HEK293 (cell line): ENCODE measurements at regions not wholly inside any gene's neighbourhood (a gene's known extent, or its start where the extent isn't known, plus 50 kb on each side); places are given as distances from the start of the nearest gene placed in this dataset.

Experiments used
- CTCF ChIA-PET: fragments of 350-600 bp; formaldehyde crosslinking; extraction: SDS; loops from one replicate; lab custom pipeline; 2021; ENCODE audit warnings: antibody characterized with exemption; lab: Yijun Ruan, JAX
- POLR2A ChIA-PET: fragments of 300-600 bp; formaldehyde crosslinking; extraction: SDS; loops from one replicate; lab custom pipeline; 2020; ENCODE audit warnings: antibody characterized with exemption, inconsistent platforms; lab: Yijun Ruan, JAX
- H3K27ac ChIP-seq: fragments of 200-500 bp; sonication (Bioruptor generic); 2 replicates; pipeline ENCODE4 v1.5.1; 2014; ENCODE audit warnings: low read depth, low read length, control low read depth, inconsistent platforms; ENCODE audit errors: extremely low read depth
- H3K36me3 ChIP-seq, 2 experiments: fragments of 200-500 bp in 1 of 2; sonication (Bioruptor generic) in 1 of 2; 1 replicate in 1 of 2; 2 replicates in 1 of 2; pipeline ENCODE4 v1.5.1; 2014 to 2017; ENCODE audit warnings: inconsistent platforms in 2 of 2, low read length in 2 of 2; ENCODE audit not compliant: control insufficient read depth in 2 of 2, insufficient read depth in 1 of 2
- H3K4me1 ChIP-seq: fragments of 200-500 bp; sonication (Bioruptor generic); 2 replicates; pipeline ENCODE4 v1.5.1; 2014; ENCODE audit warnings: mild to moderate bottlenecking, low read length, inconsistent platforms; ENCODE audit not compliant: control insufficient read depth, insufficient read depth
- H3K4me3 ChIP-seq: 2 replicates; pipeline ENCODE4 v1.5.1; 2011; ENCODE audit warnings: low read depth, mild to moderate bottlenecking, control low read depth, low read length, moderate library complexity
- H3K9me3 ChIP-seq: fragments of 200-500 bp; sonication (Bioruptor generic); 2 replicates; pipeline ENCODE4 v1.5.1; 2014; ENCODE audit warnings: low read depth, low read length, inconsistent platforms; ENCODE audit not compliant: control insufficient read depth, insufficient read depth
- GLIS2 ChIP-seq: fragments of 450-650 bp; formaldehyde crosslinking; IDR thresholded peaks from 2 replicates; pipeline ENCODE4 v1.5.1; 2016; ENCODE audit warnings: missing biosample characterization, missing genetic modification characterization
- KLF1 ChIP-seq: fragments of 450-650 bp; formaldehyde crosslinking; IDR thresholded peaks from 2 replicates; pipeline ENCODE4 v1.5.1; 2016; ENCODE audit warnings: missing biosample characterization, missing genetic modification characterization
- OSR2 ChIP-seq: fragments of 450-650 bp; formaldehyde crosslinking; IDR thresholded peaks from 2 replicates; pipeline ENCODE4 v1.5.1; 2016; ENCODE audit warnings: missing biosample characterization, missing genetic modification characterization
- RBAK ChIP-seq: fragments of 450-650 bp; formaldehyde crosslinking; IDR thresholded peaks from 2 replicates; pipeline ENCODE4 v1.5.1; 2016; ENCODE audit warnings: missing biosample characterization, missing genetic modification characterization
- TRIM28 ChIP-seq: IDR thresholded peaks from 2 replicates; pipeline ENCODE4 v1.6.1; 2011; ENCODE audit warnings: low read length, control low read depth, borderline replicate concordance
- ZBTB1 ChIP-seq: fragments of 450-650 bp; formaldehyde crosslinking; IDR thresholded peaks from 2 replicates; pipeline ENCODE4 v1.5.1; 2016; ENCODE audit warnings: missing biosample characterization, missing genetic modification characterization
- ZFHX2 ChIP-seq: fragments of 450-650 bp; formaldehyde crosslinking; conservative IDR thresholded peaks from 2 replicates; pipeline ENCODE4 v1.5.1; 2016; ENCODE audit warnings: missing biosample characterization, missing genetic modification characterization
- ZNF112 ChIP-seq: fragments of 450-650 bp; formaldehyde crosslinking; IDR thresholded peaks from 2 replicates; pipeline ENCODE4 v1.5.0; 2017; ENCODE audit warnings: missing biosample characterization, missing genetic modification characterization
- ZNF140 ChIP-seq: fragments of 450-650 bp; formaldehyde crosslinking; IDR thresholded peaks from 2 replicates; pipeline ENCODE4 v1.5.1; 2016; ENCODE audit warnings: missing biosample characterization, missing genetic modification characterization
- ZNF37A ChIP-seq: fragments of 450-650 bp; IDR thresholded peaks from 2 replicates; pipeline ENCODE4 v1.5.1; 2018; ENCODE audit warnings: missing biosample characterization, missing genetic modification characterization
- ZNF391 ChIP-seq: fragments of 450-650 bp; formaldehyde crosslinking; IDR thresholded peaks from 2 replicates; pipeline ENCODE4 v1.5.1; 2016; ENCODE audit warnings: low read depth, missing biosample characterization, missing genetic modification characterization, borderline replicate concordance
- ZNF426 ChIP-seq: fragments of 450-650 bp; formaldehyde crosslinking; IDR thresholded peaks from 2 replicates; pipeline ENCODE4 v1.5.1; 2017; ENCODE audit warnings: missing biosample characterization, missing genetic modification characterization, mild to moderate bottlenecking, inconsistent platforms, moderate library complexity
- ZNF521 ChIP-seq: fragments of 450-650 bp; formaldehyde crosslinking; IDR thresholded peaks from 2 replicates; pipeline ENCODE4 v1.5.1; 2017; ENCODE audit warnings: missing biosample characterization, mild to moderate bottlenecking, missing genetic modification characterization
- ZNF629 ChIP-seq: fragments of 450-650 bp; formaldehyde crosslinking; IDR thresholded peaks from 2 replicates; pipeline ENCODE4 v1.5.1; 2017; ENCODE audit warnings: missing biosample characterization, missing genetic modification characterization
- ZNF664 ChIP-seq: fragments of 450-650 bp; formaldehyde crosslinking; IDR thresholded peaks from 2 replicates; pipeline ENCODE4 v1.5.1; 2016; ENCODE audit warnings: missing biosample characterization, missing genetic modification characterization
- ZNF677 ChIP-seq: fragments of 450-650 bp; IDR thresholded peaks from 2 replicates; pipeline ENCODE4 v1.5.0; 2018; ENCODE audit warnings: missing biosample characterization, mild to moderate bottlenecking, missing genetic modification characterization, moderate library complexity
- ZNF701 ChIP-seq: fragments of 450-650 bp; formaldehyde crosslinking; IDR thresholded peaks from 2 replicates; pipeline ENCODE4 v1.5.1; 2016; ENCODE audit warnings: missing biosample characterization, missing genetic modification characterization
- ZNF777 ChIP-seq: fragments of 450-650 bp; formaldehyde crosslinking; IDR thresholded peaks from 2 replicates; pipeline ENCODE4 v1.5.1; 2017; ENCODE audit warnings: missing biosample characterization, missing genetic modification characterization, borderline replicate concordance
- ZNF830 ChIP-seq: fragments of 450-650 bp; IDR thresholded peaks from 2 replicates; pipeline ENCODE4 v1.5.0; 2018; ENCODE audit warnings: missing biosample characterization, missing genetic modification characterization, low read depth, mild to moderate bottlenecking, moderate library complexity
- TF ChIP-seq, protein P1 (sequence below): fragments of 450-650 bp; formaldehyde crosslinking; IDR thresholded peaks from 2 replicates; pipeline ENCODE4 v1.5.1; 2016; ENCODE audit warnings: missing biosample characterization, missing genetic modification characterization, borderline replicate concordance
- TF ChIP-seq, protein P2 (sequence below): fragments of 450-650 bp; formaldehyde crosslinking; IDR thresholded peaks from 2 replicates; pipeline ENCODE4 v1.5.1; 2016; ENCODE audit warnings: missing biosample characterization, missing genetic modification characterization
- TF ChIP-seq, protein P3 (sequence below): fragments of 450-650 bp; formaldehyde crosslinking; IDR thresholded peaks from 2 replicates; pipeline ENCODE4 v1.5.1; 2016; ENCODE audit warnings: missing biosample characterization, missing genetic modification characterization, borderline replicate concordance
- TF ChIP-seq, protein P4 (sequence below): fragments of 450-650 bp; formaldehyde crosslinking; IDR thresholded peaks from 2 replicates; pipeline ENCODE4 v1.5.0; 2017; ENCODE audit warnings: missing biosample characterization, missing genetic modification characterization, borderline replicate concordance
- TF ChIP-seq, protein P5 (sequence below): fragments of 450-650 bp; formaldehyde crosslinking; IDR thresholded peaks from 2 replicates; pipeline ENCODE4 v1.5.1; 2016; ENCODE audit warnings: missing biosample characterization, missing genetic modification characterization, low read depth

DNA sequence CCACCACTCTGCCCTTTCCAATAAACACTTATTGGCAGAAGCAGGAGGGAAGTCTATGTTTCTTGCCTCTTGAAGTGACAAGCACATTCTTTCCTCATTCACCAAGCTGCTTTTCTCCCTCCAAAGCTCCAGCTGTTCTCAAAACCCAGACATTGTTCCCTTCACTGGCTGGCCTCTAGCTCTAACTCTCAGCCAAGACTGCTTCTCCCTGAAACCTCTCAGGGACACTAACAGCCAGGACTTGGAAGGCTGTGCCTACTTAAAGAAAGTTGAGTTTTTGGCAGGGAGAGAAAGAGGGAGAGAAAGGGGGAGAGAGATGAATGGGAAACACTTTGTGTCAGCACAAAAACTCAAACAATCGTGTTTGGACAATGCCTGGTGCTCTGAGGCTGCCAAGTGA is 99.5 kb downstream of the COX18 start:
- no peak overlapping the region for H3K27ac ChIP-seq
- ChIA-PET POLR2A (no interaction called here), CTCF (no interaction called here)
- peaks cover 4% of the 10 kb centered on the region; the same call in 1 of the 2 replicates for H3K4me1 ChIP-seq
- no peaks in the 10 kb centered on the region for H3K36me3 ChIP-seq
- no peaks in the 10 kb centered on the region for H3K9me3 ChIP-seq
- no peak overlapping the region for H3K4me3 ChIP-seq
- TF ChIP-seq OSR2 (tag by site-specific recombination), result no peak
- no peak for TF ChIP-seq ZNF701 (tag by site-specific recombination)
- TF ChIP-seq ZNF521 (tag by site-specific recombination), result no peak
- TF ChIP-seq, protein P1, sequence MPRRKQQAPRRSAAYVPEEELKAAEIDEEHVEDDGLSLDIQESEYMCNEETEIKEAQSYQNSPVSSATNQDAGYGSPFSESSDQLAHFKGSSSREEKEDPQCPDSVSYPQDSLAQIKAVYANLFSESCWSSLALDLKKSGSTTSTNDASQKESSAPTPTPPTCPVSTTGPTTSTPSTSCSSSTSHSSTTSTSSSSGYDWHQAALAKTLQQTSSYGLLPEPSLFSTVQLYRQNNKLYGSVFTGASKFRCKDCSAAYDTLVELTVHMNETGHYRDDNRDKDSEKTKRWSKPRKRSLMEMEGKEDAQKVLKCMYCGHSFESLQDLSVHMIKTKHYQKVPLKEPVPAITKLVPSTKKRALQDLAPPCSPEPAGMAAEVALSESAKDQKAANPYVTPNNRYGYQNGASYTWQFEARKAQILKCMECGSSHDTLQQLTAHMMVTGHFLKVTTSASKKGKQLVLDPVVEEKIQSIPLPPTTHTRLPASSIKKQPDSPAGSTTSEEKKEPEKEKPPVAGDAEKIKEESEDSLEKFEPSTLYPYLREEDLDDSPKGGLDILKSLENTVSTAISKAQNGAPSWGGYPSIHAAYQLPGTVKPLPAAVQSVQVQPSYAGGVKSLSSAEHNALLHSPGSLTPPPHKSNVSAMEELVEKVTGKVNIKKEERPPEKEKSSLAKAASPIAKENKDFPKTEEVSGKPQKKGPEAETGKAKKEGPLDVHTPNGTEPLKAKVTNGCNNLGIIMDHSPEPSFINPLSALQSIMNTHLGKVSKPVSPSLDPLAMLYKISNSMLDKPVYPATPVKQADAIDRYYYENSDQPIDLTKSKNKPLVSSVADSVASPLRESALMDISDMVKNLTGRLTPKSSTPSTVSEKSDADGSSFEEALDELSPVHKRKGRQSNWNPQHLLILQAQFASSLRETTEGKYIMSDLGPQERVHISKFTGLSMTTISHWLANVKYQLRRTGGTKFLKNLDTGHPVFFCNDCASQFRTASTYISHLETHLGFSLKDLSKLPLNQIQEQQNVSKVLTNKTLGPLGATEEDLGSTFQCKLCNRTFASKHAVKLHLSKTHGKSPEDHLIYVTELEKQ (tag by site-specific recombination), result no peak
- no peak for TF ChIP-seq ZNF777 (tag by site-specific recombination)
- TF ChIP-seq ZNF830, result no peak
- TF ChIP-seq TRIM28, result no peak
- no peak for TF ChIP-seq ZNF391
- no peak for TF ChIP-seq ZNF677
- TF ChIP-seq ZNF140 (tag by site-specific recombination), result no peak
- no peak for TF ChIP-seq KLF1 (tag by site-specific recombination)
- TF ChIP-seq, protein P2, sequence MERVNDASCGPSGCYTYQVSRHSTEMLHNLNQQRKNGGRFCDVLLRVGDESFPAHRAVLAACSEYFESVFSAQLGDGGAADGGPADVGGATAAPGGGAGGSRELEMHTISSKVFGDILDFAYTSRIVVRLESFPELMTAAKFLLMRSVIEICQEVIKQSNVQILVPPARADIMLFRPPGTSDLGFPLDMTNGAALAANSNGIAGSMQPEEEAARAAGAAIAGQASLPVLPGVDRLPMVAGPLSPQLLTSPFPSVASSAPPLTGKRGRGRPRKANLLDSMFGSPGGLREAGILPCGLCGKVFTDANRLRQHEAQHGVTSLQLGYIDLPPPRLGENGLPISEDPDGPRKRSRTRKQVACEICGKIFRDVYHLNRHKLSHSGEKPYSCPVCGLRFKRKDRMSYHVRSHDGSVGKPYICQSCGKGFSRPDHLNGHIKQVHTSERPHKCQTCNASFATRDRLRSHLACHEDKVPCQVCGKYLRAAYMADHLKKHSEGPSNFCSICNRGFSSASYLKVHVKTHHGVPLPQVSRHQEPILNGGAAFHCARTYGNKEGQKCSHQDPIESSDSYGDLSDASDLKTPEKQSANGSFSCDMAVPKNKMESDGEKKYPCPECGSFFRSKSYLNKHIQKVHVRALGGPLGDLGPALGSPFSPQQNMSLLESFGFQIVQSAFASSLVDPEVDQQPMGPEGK (tag by site-specific recombination), result no peak

DNA sequence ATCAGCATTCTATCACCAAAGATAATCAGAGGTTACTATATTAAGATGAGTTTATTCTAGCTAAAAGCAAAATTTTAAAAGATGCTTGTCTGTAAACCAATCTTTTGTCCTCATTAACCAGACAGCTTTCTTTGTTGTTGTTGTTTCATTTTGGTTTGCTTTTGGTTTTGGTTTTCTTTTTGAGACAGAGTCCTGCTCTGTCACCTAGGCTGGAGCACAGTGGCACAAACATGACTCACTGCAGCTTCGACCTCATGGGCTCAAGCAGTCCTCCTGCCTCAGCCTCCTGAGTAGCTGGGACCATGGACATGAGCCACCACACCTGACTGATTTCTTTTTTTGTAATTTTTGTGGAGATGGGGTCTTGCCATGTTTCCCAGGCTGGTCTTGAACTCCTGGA is 102.9 kb downstream of the COX18 start:
- ChIA-PET POLR2A (no interaction called here), CTCF (no interaction called here)

More for the DNA sequence above, 102.9 kb downstream of the COX18 start:
- no peaks in the 10 kb centered on the region for H3K9me3 ChIP-seq
- no peak overlapping the region for H3K4me3 ChIP-seq
- H3K27ac ChIP-seq, result no peak overlapping the region
- no peaks in the 10 kb centered on the region for H3K36me3 ChIP-seq
- no peak for TF ChIP-seq ZNF677
- no peak for TF ChIP-seq GLIS2 (tag by site-specific recombination)
- TF ChIP-seq ZNF664 (tag by site-specific recombination), result no peak
- TF ChIP-seq, protein P3, sequence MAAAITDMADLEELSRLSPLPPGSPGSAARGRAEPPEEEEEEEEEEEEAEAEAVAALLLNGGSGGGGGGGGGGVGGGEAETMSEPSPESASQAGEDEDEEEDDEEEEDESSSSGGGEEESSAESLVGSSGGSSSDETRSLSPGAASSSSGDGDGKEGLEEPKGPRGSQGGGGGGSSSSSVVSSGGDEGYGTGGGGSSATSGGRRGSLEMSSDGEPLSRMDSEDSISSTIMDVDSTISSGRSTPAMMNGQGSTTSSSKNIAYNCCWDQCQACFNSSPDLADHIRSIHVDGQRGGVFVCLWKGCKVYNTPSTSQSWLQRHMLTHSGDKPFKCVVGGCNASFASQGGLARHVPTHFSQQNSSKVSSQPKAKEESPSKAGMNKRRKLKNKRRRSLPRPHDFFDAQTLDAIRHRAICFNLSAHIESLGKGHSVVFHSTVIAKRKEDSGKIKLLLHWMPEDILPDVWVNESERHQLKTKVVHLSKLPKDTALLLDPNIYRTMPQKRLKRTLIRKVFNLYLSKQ (tag by site-specific recombination), result no peak
- TF ChIP-seq ZFHX2 (tag by site-specific recombination), result no peak
- TF ChIP-seq, protein P4, sequence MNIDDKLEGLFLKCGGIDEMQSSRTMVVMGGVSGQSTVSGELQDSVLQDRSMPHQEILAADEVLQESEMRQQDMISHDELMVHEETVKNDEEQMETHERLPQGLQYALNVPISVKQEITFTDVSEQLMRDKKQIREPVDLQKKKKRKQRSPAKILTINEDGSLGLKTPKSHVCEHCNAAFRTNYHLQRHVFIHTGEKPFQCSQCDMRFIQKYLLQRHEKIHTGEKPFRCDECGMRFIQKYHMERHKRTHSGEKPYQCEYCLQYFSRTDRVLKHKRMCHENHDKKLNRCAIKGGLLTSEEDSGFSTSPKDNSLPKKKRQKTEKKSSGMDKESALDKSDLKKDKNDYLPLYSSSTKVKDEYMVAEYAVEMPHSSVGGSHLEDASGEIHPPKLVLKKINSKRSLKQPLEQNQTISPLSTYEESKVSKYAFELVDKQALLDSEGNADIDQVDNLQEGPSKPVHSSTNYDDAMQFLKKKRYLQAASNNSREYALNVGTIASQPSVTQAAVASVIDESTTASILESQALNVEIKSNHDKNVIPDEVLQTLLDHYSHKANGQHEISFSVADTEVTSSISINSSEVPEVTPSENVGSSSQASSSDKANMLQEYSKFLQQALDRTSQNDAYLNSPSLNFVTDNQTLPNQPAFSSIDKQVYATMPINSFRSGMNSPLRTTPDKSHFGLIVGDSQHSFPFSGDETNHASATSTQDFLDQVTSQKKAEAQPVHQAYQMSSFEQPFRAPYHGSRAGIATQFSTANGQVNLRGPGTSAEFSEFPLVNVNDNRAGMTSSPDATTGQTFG (tag by site-specific recombination), result no peak
- no peak for TF ChIP-seq ZBTB1 (tag by site-specific recombination)
- no peak for TF ChIP-seq ZNF629 (tag by site-specific recombination)
- TF ChIP-seq, protein P5, sequence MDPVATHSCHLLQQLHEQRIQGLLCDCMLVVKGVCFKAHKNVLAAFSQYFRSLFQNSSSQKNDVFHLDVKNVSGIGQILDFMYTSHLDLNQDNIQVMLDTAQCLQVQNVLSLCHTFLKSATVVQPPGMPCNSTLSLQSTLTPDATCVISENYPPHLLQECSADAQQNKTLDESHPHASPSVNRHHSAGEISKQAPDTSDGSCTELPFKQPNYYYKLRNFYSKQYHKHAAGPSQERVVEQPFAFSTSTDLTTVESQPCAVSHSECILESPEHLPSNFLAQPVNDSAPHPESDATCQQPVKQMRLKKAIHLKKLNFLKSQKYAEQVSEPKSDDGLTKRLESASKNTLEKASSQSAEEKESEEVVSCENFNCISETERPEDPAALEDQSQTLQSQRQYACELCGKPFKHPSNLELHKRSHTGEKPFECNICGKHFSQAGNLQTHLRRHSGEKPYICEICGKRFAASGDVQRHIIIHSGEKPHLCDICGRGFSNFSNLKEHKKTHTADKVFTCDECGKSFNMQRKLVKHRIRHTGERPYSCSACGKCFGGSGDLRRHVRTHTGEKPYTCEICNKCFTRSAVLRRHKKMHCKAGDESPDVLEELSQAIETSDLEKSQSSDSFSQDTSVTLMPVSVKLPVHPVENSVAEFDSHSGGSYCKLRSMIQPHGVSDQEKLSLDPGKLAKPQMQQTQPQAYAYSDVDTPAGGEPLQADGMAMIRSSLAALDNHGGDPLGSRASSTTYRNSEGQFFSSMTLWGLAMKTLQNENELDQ (tag by site-specific recombination), result no peak
- TF ChIP-seq RBAK, result no peak
- TF ChIP-seq ZNF112 (tag by site-specific recombination), result no peak
- TF ChIP-seq ZNF37A (tag by site-specific recombination), result no peak
- TF ChIP-seq ZNF391, result no peak
- TF ChIP-seq ZNF426 (tag by site-specific recombination), result no peak
- no peaks in the 10 kb centered on the region for H3K4me1 ChIP-seq
